HEK293T (cell line): ENCODE measurements at regions not wholly inside any gene's neighbourhood (a gene's known extent, or its start where the extent isn't known, plus 50 kb on each side); places are given as distances from the start of the nearest gene placed in this dataset.

Experiments
- FOXA1 ChIP-seq: fragments of 450-650 bp; IDR thresholded peaks from 2 replicates; pipeline ENCODE4 v1.6.1; 2016; ENCODE audit warnings: mild to moderate bottlenecking
- FOXK2 ChIP-seq: fragments of 450-650 bp; IDR thresholded peaks from 2 replicates; pipeline ENCODE4 v1.6.1; 2016; ENCODE audit warnings: mild to moderate bottlenecking
- NFRKB ChIP-seq: fragments of 450-650 bp; IDR thresholded peaks from 2 replicates; pipeline ENCODE4 v1.6.1; 2016; ENCODE audit warnings: mild to moderate bottlenecking, moderate library complexity

- TF ChIP-seq NFRKB: no peak
- no peak for TF ChIP-seq FOXK2
- no peak for TF ChIP-seq FOXA1
Observed at GRCh38 chr5:67305401-67305800, 108.8 kb upstream of the CD180 start.
